ENCODE measurements at regions not wholly inside any gene's neighbourhood (a gene's known extent, or its start where the extent isn't known, plus 50 kb on each side); places are given as distances from the start of the nearest gene placed in this dataset.

DNA sequence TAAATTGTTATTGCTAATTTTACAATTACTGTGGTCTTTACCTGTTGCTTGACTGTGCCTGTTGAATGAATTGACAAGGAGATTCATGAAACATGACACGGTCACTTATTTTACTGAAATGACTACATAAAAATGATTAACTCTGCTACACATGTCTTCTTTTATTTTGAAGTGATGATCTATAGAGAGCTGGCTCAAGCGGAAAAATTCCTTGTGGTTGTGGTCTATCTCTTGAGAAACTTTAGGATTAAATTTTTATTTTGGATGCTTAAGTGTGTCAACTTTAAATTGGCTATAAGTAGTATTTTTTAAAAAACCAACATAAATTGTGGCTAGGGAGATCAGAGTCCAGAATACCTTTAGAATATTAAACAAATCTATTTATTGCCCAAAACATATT lies 131.8 kb upstream of the PITX2 start:
- H3K27me3 ChIP-seq (ENCODE audit: control insufficient read depth in 3 of 3, insufficient read depth in 3 of 3, low read length in 3 of 3) = no peaks in the 10 kb centered on the region
- no peaks in the 10 kb centered on the region for H3K4me1 ChIP-seq (ENCODE audit: control insufficient read depth in 3 of 3, insufficient read depth in 3 of 3, low read length in 3 of 3)
- H3K9ac ChIP-seq (ENCODE audit: low read depth in 1 of 3, low read length in 3 of 3) = no peak overlapping the region
- no peak overlapping the region for H3K27ac ChIP-seq (ENCODE audit: low read depth, low read length)
- no peaks in the 10 kb centered on the region for H3K36me3 ChIP-seq (ENCODE audit: control insufficient read depth in 3 of 3, insufficient read depth in 3 of 3, low read length in 3 of 3)
- no peak overlapping the region for H3K4me3 ChIP-seq (ENCODE audit: low read length in 3 of 3)
- H3K9me3 ChIP-seq (ENCODE audit: control insufficient read depth in 3 of 3, low read length in 3 of 3) = no peaks in the 10 kb centered on the region

DNA sequence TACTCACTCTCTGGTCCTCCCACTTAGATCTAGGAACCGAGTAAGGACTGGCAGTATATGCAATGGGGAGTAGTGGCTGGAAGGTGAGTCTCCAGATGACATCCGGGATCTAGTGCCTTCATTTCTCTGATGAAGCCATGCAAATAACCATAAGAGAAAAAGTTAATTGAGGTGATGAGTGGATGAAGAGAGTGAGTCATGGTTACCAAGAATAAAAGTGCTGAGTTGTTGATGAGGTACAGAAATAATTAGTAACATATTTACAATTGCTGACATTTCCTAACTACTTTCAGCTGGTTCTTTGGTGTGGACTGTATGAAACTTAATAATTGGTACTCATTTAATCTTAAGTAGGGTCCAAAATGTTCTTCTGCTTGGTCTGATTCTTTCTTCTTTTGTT lies 146.7 kb upstream of the PITX2 start:
- H3K4me1 ChIP-seq (ENCODE audit: control insufficient read depth in 3 of 3, insufficient read depth in 3 of 3, low read length in 3 of 3) = no peaks in the 10 kb centered on the region
- no peaks in the 10 kb centered on the region for H3K36me3 ChIP-seq (ENCODE audit: control insufficient read depth in 3 of 3, insufficient read depth in 3 of 3, low read length in 3 of 3)
- H3K9ac ChIP-seq (ENCODE audit: low read depth in 1 of 3, low read length in 3 of 3) = no peak overlapping the region
- H3K4me3 ChIP-seq (ENCODE audit: low read length in 3 of 3) = no peak overlapping the region
- no peaks in the 10 kb centered on the region for H3K27me3 ChIP-seq (ENCODE audit: control insufficient read depth in 3 of 3, insufficient read depth in 3 of 3, low read length in 3 of 3)
- H3K9me3 ChIP-seq (ENCODE audit: control insufficient read depth in 3 of 3, low read length in 3 of 3) = peaks cover 0 to 3% (median 0%) of the 10 kb centered on the region in 3 donors
- H3K27ac ChIP-seq (ENCODE audit: low read depth, low read length) = no peak overlapping the region

DNA sequence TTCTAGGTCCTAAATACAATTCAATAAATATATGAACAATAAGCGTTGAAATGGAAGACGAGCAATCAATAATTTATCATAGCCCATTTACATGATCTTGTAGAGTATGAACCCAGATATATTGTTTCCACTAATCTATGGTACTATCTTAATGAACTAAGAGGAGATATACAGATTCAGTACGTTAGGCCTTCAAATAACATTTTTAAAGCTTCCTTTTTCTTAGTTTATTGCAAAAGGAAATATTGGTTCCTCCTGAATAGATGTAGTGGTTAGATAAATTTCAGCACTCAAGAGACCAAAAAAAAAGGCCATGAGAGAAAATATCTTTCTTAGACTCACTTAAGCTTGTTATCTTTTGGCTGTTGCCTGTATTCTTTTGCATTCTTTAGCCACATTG lies 147.5 kb upstream of the PITX2 start:
- H3K9ac ChIP-seq (ENCODE audit: low read depth in 1 of 3, low read length in 3 of 3) = no peak overlapping the region
- no peaks in the 10 kb centered on the region for H3K36me3 ChIP-seq (ENCODE audit: control insufficient read depth in 3 of 3, insufficient read depth in 3 of 3, low read length in 3 of 3)
- no peaks in the 10 kb centered on the region for H3K4me1 ChIP-seq (ENCODE audit: control insufficient read depth in 3 of 3, insufficient read depth in 3 of 3, low read length in 3 of 3)

DNA sequence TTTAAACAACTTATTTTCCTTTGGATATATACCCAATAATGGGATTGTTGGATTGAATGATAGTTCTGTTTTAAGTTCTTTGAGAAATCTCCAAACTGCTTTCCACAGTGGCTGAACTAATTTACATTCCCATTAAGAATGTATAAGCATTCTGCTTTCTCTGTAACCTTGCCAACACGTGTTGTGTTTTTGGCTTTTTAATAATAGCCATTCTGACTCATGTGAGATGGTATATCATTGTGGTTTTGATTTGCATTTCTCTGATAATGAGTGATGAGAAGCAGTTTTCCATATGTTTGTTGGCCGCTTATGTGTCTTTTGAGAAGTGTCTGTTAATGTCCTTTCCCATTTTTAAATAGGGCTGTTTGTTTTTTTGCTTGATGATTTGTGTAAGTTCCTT lies 155.6 kb upstream of the PITX2 start:
- Histone ChIP-seq H3K27me3 (ENCODE audit: control insufficient read depth in 3 of 3, insufficient read depth in 3 of 3, low read length in 3 of 3) (no peaks in the 10 kb centered on the region), H3K4me1 (ENCODE audit: control insufficient read depth in 3 of 3, insufficient read depth in 3 of 3, low read length in 3 of 3) (peaks cover 0 to 2% (median 0%) of the 10 kb centered on the region in 3 donors), H3K9me3 (ENCODE audit: control insufficient read depth in 3 of 3, low read length in 3 of 3) (no peaks in the 10 kb centered on the region), H3K27ac (ENCODE audit: low read depth, low read length) (no peak overlapping the region), H3K4me3 (ENCODE audit: low read length in 3 of 3) (no peak overlapping the region), H3K36me3 (ENCODE audit: control insufficient read depth in 3 of 3, insufficient read depth in 3 of 3, low read length in 3 of 3) (no peaks in the 10 kb centered on the region), H3K9ac (ENCODE audit: low read depth in 1 of 3, low read length in 3 of 3) (no peak overlapping the region)

More for the DNA sequence above, 147.5 kb upstream of the PITX2 start:
- Histone ChIP-seq H3K9me3 (ENCODE audit: control insufficient read depth in 3 of 3, low read length in 3 of 3) (peaks cover 0 to 3% (median 0%) of the 10 kb centered on the region in 3 donors), H3K4me3 (ENCODE audit: low read length in 3 of 3) (no peak overlapping the region), H3K27ac (ENCODE audit: low read depth, low read length) (no peak overlapping the region), H3K27me3 (ENCODE audit: control insufficient read depth in 3 of 3, insufficient read depth in 3 of 3, low read length in 3 of 3) (no peaks in the 10 kb centered on the region)

DNA sequence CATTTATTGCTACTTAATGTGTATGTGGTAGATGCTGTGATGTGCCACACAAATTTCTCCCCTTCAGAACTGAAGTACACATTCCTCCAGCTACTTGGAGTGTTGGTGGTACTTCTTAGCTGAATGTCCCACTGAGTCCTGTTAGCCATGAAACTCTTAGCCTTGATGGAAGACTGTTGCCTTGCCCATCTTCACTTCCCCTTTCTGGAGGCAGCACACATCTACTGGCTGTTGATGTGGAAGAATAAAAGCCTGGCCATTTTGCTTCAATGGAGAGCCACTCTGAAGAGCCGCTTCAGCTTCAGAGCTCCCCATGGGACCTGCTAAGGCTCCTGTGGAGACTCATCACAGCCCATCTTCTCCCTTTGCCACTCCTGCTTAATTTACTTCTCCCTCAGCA lies 157.7 kb upstream of the PITX2 start:
- Histone ChIP-seq H3K4me1 (ENCODE audit: control insufficient read depth in 3 of 3, insufficient read depth in 3 of 3, low read length in 3 of 3) (peaks cover 0 to 2% (median 0%) of the 10 kb centered on the region in 3 donors), H3K9me3 (ENCODE audit: control insufficient read depth in 3 of 3, low read length in 3 of 3) (no peaks in the 10 kb centered on the region), H3K27ac (ENCODE audit: low read depth, low read length) (no peak overlapping the region), H3K27me3 (ENCODE audit: control insufficient read depth in 3 of 3, insufficient read depth in 3 of 3, low read length in 3 of 3) (no peaks in the 10 kb centered on the region), H3K4me3 (ENCODE audit: low read length in 3 of 3) (no peak overlapping the region), H3K36me3 (ENCODE audit: control insufficient read depth in 3 of 3, insufficient read depth in 3 of 3, low read length in 3 of 3) (no peaks in the 10 kb centered on the region), H3K9ac (ENCODE audit: low read depth in 1 of 3, low read length in 3 of 3) (no peak overlapping the region)

DNA sequence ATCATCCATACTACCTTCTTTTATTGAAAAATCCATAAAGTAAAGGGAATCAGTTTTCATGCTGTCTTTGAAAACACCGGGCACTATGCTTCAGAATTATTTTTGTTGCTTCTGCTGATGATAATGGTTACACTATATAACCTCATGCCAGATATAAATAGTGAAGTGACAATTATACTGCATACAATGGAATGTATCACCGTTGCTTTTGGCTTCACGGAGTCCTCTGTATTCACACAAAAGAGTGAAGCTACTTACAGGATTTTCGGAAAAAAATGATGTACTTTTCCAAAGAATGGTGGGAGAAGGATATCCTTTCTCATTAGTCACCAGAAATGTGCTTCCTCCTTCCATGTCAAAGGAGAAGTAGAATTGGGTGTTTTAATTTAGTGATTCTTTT lies 159.1 kb upstream of the PITX2 start:
- Histone ChIP-seq H3K9ac (ENCODE audit: low read depth in 1 of 3, low read length in 3 of 3) (no peak overlapping the region), H3K9me3 (ENCODE audit: control insufficient read depth in 3 of 3, low read length in 3 of 3) (no peaks in the 10 kb centered on the region)

DNA sequence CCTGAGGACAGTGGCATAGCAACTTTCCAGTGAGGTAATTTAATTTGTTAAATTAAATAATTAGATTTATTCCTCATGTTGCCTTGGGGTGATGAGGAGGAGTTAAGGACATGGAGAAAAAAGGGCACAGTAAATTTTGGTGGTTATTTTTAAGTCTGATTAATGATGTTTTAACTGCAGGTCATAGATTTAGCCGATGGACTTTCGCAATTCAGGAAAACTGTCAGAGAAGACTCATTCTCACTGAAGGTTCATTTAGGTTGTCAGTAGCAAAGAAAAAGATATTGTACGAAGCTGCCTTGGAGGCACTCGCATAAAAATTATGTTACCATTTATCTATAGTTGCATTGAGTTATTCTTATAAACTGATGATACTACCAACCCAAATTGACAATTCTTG lies 164.2 kb upstream of the PITX2 start:
- Histone ChIP-seq H3K36me3 (ENCODE audit: control insufficient read depth in 3 of 3, insufficient read depth in 3 of 3, low read length in 3 of 3) (no peaks in the 10 kb centered on the region), H3K27me3 (ENCODE audit: control insufficient read depth in 3 of 3, insufficient read depth in 3 of 3, low read length in 3 of 3) (no peaks in the 10 kb centered on the region), H3K27ac (ENCODE audit: low read depth, low read length) (no peak overlapping the region), H3K9ac (ENCODE audit: low read depth in 1 of 3, low read length in 3 of 3) (no peak overlapping the region), H3K4me3 (ENCODE audit: low read length in 3 of 3) (no peak overlapping the region), H3K4me1 (ENCODE audit: control insufficient read depth in 3 of 3, insufficient read depth in 3 of 3, low read length in 3 of 3) (no peaks in the 10 kb centered on the region), H3K9me3 (ENCODE audit: control insufficient read depth in 3 of 3, low read length in 3 of 3) (no peaks in the 10 kb centered on the region)

More for the DNA sequence above, 159.1 kb upstream of the PITX2 start:
- Histone ChIP-seq H3K36me3 (ENCODE audit: control insufficient read depth in 3 of 3, insufficient read depth in 3 of 3, low read length in 3 of 3) (no peaks in the 10 kb centered on the region), H3K4me1 (ENCODE audit: control insufficient read depth in 3 of 3, insufficient read depth in 3 of 3, low read length in 3 of 3) (peaks cover 0 to 2% (median 0%) of the 10 kb centered on the region in 3 donors), H3K4me3 (ENCODE audit: low read length in 3 of 3) (no peak overlapping the region), H3K27me3 (ENCODE audit: control insufficient read depth in 3 of 3, insufficient read depth in 3 of 3, low read length in 3 of 3) (no peaks in the 10 kb centered on the region), H3K27ac (ENCODE audit: low read depth, low read length) (peak overlapping the region; percentile 19)

DNA sequence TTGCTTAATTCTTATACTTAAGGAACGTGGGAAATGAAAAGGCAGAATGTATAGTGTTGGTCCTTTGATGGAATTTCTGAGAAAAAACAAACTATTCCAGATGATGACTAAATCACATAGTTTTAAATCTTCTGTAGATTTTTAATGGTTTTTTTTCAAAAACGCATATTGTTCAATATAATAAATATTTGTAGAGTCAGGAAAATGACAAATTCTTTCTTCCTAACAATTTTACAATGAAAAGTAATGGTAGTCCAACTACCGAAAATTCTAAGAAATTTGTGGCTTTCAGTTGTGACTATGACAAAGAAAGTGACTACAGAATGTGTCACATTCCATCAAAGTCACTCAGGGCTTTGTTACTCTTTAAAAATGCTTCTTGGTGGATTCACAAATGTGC lies 164.8 kb upstream of the PITX2 start:
- H3K27ac ChIP-seq (ENCODE audit: low read depth, low read length) = no peak overlapping the region
- H3K4me3 ChIP-seq (ENCODE audit: low read length in 3 of 3) = no peak overlapping the region
- no peaks in the 10 kb centered on the region for H3K36me3 ChIP-seq (ENCODE audit: control insufficient read depth in 3 of 3, insufficient read depth in 3 of 3, low read length in 3 of 3)
- no peaks in the 10 kb centered on the region for H3K27me3 ChIP-seq (ENCODE audit: control insufficient read depth in 3 of 3, insufficient read depth in 3 of 3, low read length in 3 of 3)
- H3K9ac ChIP-seq (ENCODE audit: low read depth in 1 of 3, low read length in 3 of 3) = no peak overlapping the region
- no peaks in the 10 kb centered on the region for H3K4me1 ChIP-seq (ENCODE audit: control insufficient read depth in 3 of 3, insufficient read depth in 3 of 3, low read length in 3 of 3)
- H3K9me3 ChIP-seq (ENCODE audit: control insufficient read depth in 3 of 3, low read length in 3 of 3) = no peaks in the 10 kb centered on the region

DNA sequence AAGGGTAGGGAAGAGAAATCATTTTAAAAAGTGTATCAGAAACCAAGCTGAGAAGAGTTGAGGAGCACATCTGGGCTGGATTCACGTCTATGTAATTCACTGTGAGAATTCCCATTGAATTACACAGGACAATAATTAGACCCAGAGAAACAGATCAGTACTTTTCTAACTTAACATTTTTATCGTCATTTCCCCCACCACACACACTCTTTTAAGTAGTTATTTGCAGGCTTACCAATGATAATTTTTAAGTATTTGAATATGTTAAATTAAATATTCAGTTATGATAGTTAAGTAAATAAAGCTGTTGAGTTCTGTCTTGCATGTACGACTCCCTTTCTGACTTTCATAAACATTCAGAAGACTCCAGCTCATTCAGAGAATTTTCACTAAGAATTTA lies 165.4 kb upstream of the PITX2 start:
- Histone ChIP-seq H3K27ac (ENCODE audit: low read depth, low read length) (no peak overlapping the region), H3K27me3 (ENCODE audit: control insufficient read depth in 3 of 3, insufficient read depth in 3 of 3, low read length in 3 of 3) (no peaks in the 10 kb centered on the region), H3K9ac (ENCODE audit: low read depth in 1 of 3, low read length in 3 of 3) (no peak overlapping the region), H3K4me1 (ENCODE audit: control insufficient read depth in 3 of 3, insufficient read depth in 3 of 3, low read length in 3 of 3) (peaks cover 0 to under 1% (median 0%) of the 10 kb centered on the region in 3 donors), H3K4me3 (ENCODE audit: low read length in 3 of 3) (no peak overlapping the region), H3K36me3 (ENCODE audit: control insufficient read depth in 3 of 3, insufficient read depth in 3 of 3, low read length in 3 of 3) (no peaks in the 10 kb centered on the region), H3K9me3 (ENCODE audit: control insufficient read depth in 3 of 3, low read length in 3 of 3) (no peaks in the 10 kb centered on the region)

DNA sequence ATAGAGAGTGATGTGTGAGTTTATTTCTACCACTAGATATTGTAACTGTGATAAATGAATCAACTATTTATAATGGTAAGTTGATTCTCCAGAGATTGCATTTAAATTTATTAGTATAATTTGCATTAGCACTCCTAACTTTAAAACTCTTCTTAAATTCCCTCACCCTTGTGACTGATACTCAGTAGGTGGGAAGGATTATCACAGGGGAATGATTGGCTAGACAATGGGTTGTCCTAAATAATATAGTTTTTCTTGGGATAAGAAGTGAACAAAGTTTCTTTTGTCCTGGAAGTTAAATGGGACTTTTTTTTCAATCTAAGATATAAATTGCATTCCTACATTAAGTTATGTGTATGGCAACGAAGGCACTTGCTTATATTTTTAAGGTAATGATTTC lies 169.2 kb upstream of the PITX2 start:
- Histone ChIP-seq H3K36me3 (ENCODE audit: control insufficient read depth in 3 of 3, insufficient read depth in 3 of 3, low read length in 3 of 3) (no peaks in the 10 kb centered on the region), H3K27me3 (ENCODE audit: control insufficient read depth in 3 of 3, insufficient read depth in 3 of 3, low read length in 3 of 3) (no peaks in the 10 kb centered on the region), H3K9ac (ENCODE audit: low read depth in 1 of 3, low read length in 3 of 3) (no peak overlapping the region), H3K9me3 (ENCODE audit: control insufficient read depth in 3 of 3, low read length in 3 of 3) (no peaks in the 10 kb centered on the region), H3K4me3 (ENCODE audit: low read length in 3 of 3) (no peak overlapping the region), H3K27ac (ENCODE audit: low read depth, low read length) (no peak overlapping the region), H3K4me1 (ENCODE audit: control insufficient read depth in 3 of 3, insufficient read depth in 3 of 3, low read length in 3 of 3) (peaks cover 0 to 4% (median 4%) of the 10 kb centered on the region in 3 donors)

DNA sequence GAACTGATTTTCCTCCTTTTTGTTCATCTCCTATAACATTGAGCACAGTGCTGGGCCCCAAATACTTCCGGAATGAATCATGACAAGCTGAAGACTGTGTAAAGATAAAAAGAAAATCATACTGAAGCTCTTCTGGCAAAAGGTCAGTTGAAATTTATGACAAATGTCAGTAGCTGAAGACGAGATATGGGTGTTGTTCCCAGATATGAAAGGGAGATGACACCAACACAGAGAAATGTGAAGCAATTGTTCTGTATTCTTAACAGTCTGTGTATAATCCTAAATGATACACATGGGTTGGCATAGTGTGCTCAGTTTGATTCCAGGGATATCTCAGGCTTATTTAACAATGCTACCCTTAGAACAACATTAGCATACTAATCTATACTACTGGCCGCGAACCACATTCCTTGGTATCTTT lies 170.5 kb upstream of the PITX2 start:
- Histone ChIP-seq H3K9ac (ENCODE audit: low read depth in 1 of 3, low read length in 3 of 3) (no peak overlapping the region), H3K27me3 (ENCODE audit: control insufficient read depth in 3 of 3, insufficient read depth in 3 of 3, low read length in 3 of 3) (no peaks in the 10 kb centered on the region)

More for the DNA sequence above, 170.5 kb upstream of the PITX2 start:
- H3K36me3 ChIP-seq (ENCODE audit: control insufficient read depth in 3 of 3, insufficient read depth in 3 of 3, low read length in 3 of 3) = no peaks in the 10 kb centered on the region
- H3K9me3 ChIP-seq (ENCODE audit: control insufficient read depth in 3 of 3, low read length in 3 of 3) = no peaks in the 10 kb centered on the region
- H3K4me1 ChIP-seq (ENCODE audit: control insufficient read depth in 3 of 3, insufficient read depth in 3 of 3, low read length in 3 of 3) = peaks cover 0 to 4% (median 4%) of the 10 kb centered on the region in 3 donors
- H3K27ac ChIP-seq (ENCODE audit: low read depth, low read length) = no peak overlapping the region
- H3K4me3 ChIP-seq (ENCODE audit: low read length in 3 of 3) = no peak overlapping the region
